ENCODE measurements at regions not wholly inside any gene's neighbourhood (a gene's known extent, or its start where the extent isn't known, plus 50 kb on each side); places are given as distances from the start of the nearest gene placed in this dataset.

GRCh38 chr1:90613371-90613770 is 103.7 kb downstream of the BARHL2 start:
- H3K36me3 Mint-ChIP-seq (ENCODE audit: low read depth) = no peaks in the 10 kb centered on the region
- no peaks in the 10 kb centered on the region for H3K4me1 Mint-ChIP-seq
- H3K4me3 Mint-ChIP-seq = no peak overlapping the region
- H3K27ac Mint-ChIP-seq = no peak overlapping the region
- TF ChIP-seq CTCF (IDR thresholded peaks at IDR 0.05; ENCODE audit: unreplicated experiment in 3 of 3) = no peak
- H3K9me3 Mint-ChIP-seq = no peaks in the 10 kb centered on the region
- H3K27me3 Mint-ChIP-seq (ENCODE audit: low read depth) = no peaks in the 10 kb centered on the region

- Mint-ChIP-seq H3K4me1 (no peaks in the 10 kb centered on the region), H3K27ac (no peak overlapping the region), H3K36me3 (ENCODE audit: low read depth) (no peaks in the 10 kb centered on the region), H3K9me3 (no peaks in the 10 kb centered on the region), H3K4me3 (no peak overlapping the region), H3K27me3 (ENCODE audit: low read depth) (peaks cover 2% of the 10 kb centered on the region)
- TF ChIP-seq CTCF (IDR thresholded peaks at IDR 0.05; ENCODE audit: unreplicated experiment in 3 of 3) = no peak
These were observed 105.1 kb downstream of the BARHL2 start for GRCh38 chr1:90612033-90612432.

- H3K27me3 Mint-ChIP-seq (ENCODE audit: low read depth) = peaks cover 3% of the 10 kb centered on the region
- no peak overlapping the region for H3K4me3 Mint-ChIP-seq
- H3K4me1 Mint-ChIP-seq = no peaks in the 10 kb centered on the region
- TF ChIP-seq CTCF (IDR thresholded peaks at IDR 0.05; ENCODE audit: unreplicated experiment in 3 of 3) = no peak
- no peaks in the 10 kb centered on the region for H3K36me3 Mint-ChIP-seq (ENCODE audit: low read depth)
- no peak overlapping the region for H3K27ac Mint-ChIP-seq
- no peaks in the 10 kb centered on the region for H3K9me3 Mint-ChIP-seq
These were observed 109.4 kb downstream of the BARHL2 start for GRCh38 chr1:90607736-90608135.

GRCh38 chr1:90605070-90605469 is 112.0 kb downstream of the BARHL2 start:
- no peak overlapping the region for H3K27ac Mint-ChIP-seq
- H3K4me3 Mint-ChIP-seq = no peak overlapping the region
- no peaks in the 10 kb centered on the region for H3K36me3 Mint-ChIP-seq (ENCODE audit: low read depth)
- peaks cover 3% of the 10 kb centered on the region for H3K27me3 Mint-ChIP-seq (ENCODE audit: low read depth)
- H3K4me1 Mint-ChIP-seq = no peaks in the 10 kb centered on the region
- TF ChIP-seq CTCF (IDR thresholded peaks at IDR 0.05; ENCODE audit: unreplicated experiment in 3 of 3) = no peak
- H3K9me3 Mint-ChIP-seq = no peaks in the 10 kb centered on the region

- Mint-ChIP-seq H3K36me3 (ENCODE audit: low read depth) (peaks cover 8% of the 10 kb centered on the region), H3K4me3 (no peak overlapping the region), H3K27me3 (ENCODE audit: low read depth) (no peaks in the 10 kb centered on the region), H3K9me3 (peaks cover 50% of the 10 kb centered on the region), H3K4me1 (no peaks in the 10 kb centered on the region), H3K27ac (no peak overlapping the region)
- TF ChIP-seq CTCF (IDR thresholded peaks at IDR 0.05; ENCODE audit: unreplicated experiment in 3 of 3) = no peak
These were observed 123.8 kb downstream of the BARHL2 start for GRCh38 chr1:90593312-90593711.

GRCh38 chr1:90591970-90592356 is 125.1 kb downstream of the BARHL2 start:
- TF ChIP-seq CTCF (IDR thresholded peaks at IDR 0.05; ENCODE audit: unreplicated experiment in 3 of 3) = no peak
- Mint-ChIP-seq H3K4me1 (no peaks in the 10 kb centered on the region), H3K27me3 (ENCODE audit: low read depth) (no peaks in the 10 kb centered on the region), H3K9me3 (peaks cover 48% of the 10 kb centered on the region), H3K4me3 (no peak overlapping the region), H3K36me3 (ENCODE audit: low read depth) (peaks cover 8% of the 10 kb centered on the region), H3K27ac (no peak overlapping the region)
